Motor neuron (in vitro differentiated cells): ENCODE measurements at regions not wholly inside any gene's neighbourhood (a gene's known extent, or its start where the extent isn't known, plus 50 kb on each side); places are given as distances from the start of the nearest gene placed in this dataset.
A peak's percentile ranks its signal among the peaks of the same experiment; 100 is the strongest.

Experiments used
- ATAC-seq, 8 experiments: fragments of 200-7000 bp; cut with Tn5 transposase; replicated peaks in 6 of 8; 2 replicates each; pipeline ENCODE4 v1.8.0; 2021; ENCODE audit warnings: mild to moderate bottlenecking in 8 of 8, moderate library complexity in 8 of 8
- H3K27ac ChIP-seq, 2 donors: fragments of 250-450 bp; sonication (Bioruptor Pico); 2 replicates each; pipeline ENCODE4 v1.9.0; 2021; ENCODE audit warnings: antibody characterized with exemption in 2 of 2, mild to moderate bottlenecking in 2 of 2, moderate library complexity in 1 of 2
- H3K4me1 ChIP-seq, 2 donors: fragments of 250-450 bp; sonication (Bioruptor Pico); replicated peaks in 1 of 2; 2 replicates each; pipeline ENCODE4 v1.6.1; 2021; ENCODE audit warnings: antibody characterized with exemption in 2 of 2, mild to moderate bottlenecking in 2 of 2, moderate library complexity in 1 of 2
- H3K4me3 ChIP-seq, 5 donors: fragments of 250-450 bp; sonication (Bioruptor Pico); 2 replicates each; pipeline ENCODE4 v1.9.0; 2021; ENCODE audit warnings: antibody characterized with exemption in 5 of 5, mild to moderate bottlenecking in 5 of 5, moderate library complexity in 4 of 5
- WGBS, 10 experiments: fragments of 450-650 bp; shearing (Covaris generic); methylation state at CpG; one replicate each; pipeline ENCODE4 v1.0.0; 2022; 5-methylcytosine and 5-hydroxymethylcytosine counted together
- in situ Hi-C, 9 experiments: fragments of 400-800 bp; cut with MboI; loops; one replicate each; pipeline ENCODE4 v1.15.0; 2021; ENCODE audit warnings: low sequenced_read_pairs in 9 of 9, low pct_unique_long_range_greater_than_20kb in 2 of 9; ENCODE audit not compliant: unreplicated experiment in 9 of 9

DNA sequence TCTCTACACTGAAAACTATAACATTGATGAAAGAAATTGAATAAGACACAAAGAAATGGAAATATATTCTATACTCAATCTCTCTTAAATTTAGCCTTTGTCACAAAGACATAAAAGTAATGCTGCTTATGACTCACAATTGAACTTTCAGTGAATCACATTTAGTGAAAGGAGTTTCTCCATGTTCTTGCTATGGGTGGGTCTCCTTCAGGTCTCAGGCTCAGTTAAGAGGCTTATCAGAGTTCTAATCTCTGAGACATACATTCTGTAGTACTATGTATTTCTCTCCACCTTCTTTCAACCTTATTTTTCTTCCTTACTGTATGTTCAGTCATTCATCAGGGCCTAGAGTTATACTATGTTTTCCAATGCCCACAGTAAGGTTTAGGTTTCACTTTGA, 220.9 kb downstream of the DTHD1 start:
- no peak overlapping the region for H3K27ac ChIP-seq
- in situ Hi-C loops, result no loop called here
- peak in 1 of 8 experiments; percentile 85 for ATAC-seq
- H3K4me1 ChIP-seq, result no peaks in the 10 kb centered on the region
- H3K4me3 ChIP-seq, result no peak overlapping the region

DNA sequence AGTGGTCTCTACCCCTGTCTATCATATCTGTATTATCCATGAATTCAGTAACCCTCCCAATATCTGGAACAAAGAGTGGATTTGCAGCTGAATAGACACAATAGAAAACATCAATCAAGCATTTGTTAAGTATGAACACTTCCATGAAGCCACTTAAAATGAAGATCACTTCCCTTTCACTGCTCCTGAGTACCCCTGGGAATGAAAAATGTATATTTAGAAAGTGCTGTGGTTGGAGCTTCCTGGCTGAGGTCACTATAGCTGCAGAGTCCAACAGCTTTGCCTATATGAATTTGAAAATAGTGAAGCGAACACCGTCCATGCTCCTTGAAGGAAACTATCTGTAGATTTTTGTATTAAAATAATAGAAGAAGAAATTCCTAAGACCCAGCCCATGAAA, 227.0 kb downstream of the DTHD1 start:
- Histone ChIP-seq H3K4me1 (peaks cover 22 to 33% of the 10 kb centered on the region in 2 donors), H3K27ac (peak overlapping the region; percentile 34 to 65), H3K4me3 (no peak overlapping the region)
- ATAC-seq, result peak in 5 of 8 experiments; percentile 53 to 83 (median 71)
- in situ Hi-C loops, result no loop called here
- 29 to 100% (median 69%) methylated on average over 2 of the region's 2 CpGs; no CpG with 5 or more reads in 6 of the 10 experiments for WGBS, 10 experiments

DNA sequence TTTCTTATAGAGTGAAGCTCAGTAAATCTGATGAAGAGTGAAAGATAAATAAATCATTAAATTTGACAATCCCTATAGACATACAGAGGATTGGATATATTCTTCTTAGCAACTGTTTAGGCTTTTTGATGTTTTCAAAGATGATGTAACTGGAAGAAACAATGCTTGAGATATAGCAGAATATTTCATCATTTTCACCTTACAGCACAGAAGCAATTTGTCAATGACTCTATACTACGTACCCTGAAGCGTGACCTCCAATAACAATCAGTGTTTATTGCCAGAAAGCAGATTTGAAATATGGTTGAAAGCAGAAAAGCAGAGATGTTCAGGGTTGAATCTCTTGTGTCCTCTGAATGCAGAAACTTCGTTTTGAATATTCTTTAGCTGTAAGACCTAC, 228.4 kb downstream of the DTHD1 start:
- 3 to 86% (median 43%) methylated on average over 1 to 3 of the region's 3 CpGs; no CpG with 5 or more reads in 2 of the 10 experiments for WGBS, 10 experiments
- ATAC-seq, result peak in 5 of 8 experiments; percentile 84 to 92 (median 89)
- in situ Hi-C loops, result no loop called here
- Histone ChIP-seq H3K4me1 (peaks cover 22 to 33% of the 10 kb centered on the region in 2 donors), H3K27ac (peak overlapping the region; percentile 65 to 66), H3K4me3 (no peak overlapping the region)

DNA sequence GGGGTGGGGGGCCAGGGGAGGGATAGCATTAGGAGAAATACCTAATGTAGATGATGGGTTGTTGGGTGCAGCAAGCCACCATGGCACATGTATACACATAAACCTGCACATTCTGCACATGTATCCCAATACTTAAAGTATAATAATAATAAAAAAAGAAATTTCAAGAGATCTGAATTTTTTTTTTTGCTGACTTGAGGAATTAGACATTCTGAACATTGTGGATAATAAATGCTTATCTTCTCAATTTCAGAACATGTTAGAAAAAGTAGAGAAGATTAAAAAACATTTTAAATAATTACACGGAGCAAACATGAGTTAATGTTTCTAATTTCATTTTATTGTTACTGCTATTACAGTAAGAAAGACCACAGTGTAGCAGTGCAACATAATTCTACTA, 230.4 kb downstream of the DTHD1 start:
- Histone ChIP-seq H3K4me1 (peaks cover 22 to 40% of the 10 kb centered on the region in 2 donors), H3K4me3 (no peak overlapping the region), H3K27ac (no peak overlapping the region)
- ATAC-seq, result no peak
- in situ Hi-C loops, result no loop called here
- 13 to 100% (median 81%) methylated on average over 1 of the region's 1 CpG; no CpG with 5 or more reads in 2 of the 10 experiments for WGBS, 10 experiments

DNA sequence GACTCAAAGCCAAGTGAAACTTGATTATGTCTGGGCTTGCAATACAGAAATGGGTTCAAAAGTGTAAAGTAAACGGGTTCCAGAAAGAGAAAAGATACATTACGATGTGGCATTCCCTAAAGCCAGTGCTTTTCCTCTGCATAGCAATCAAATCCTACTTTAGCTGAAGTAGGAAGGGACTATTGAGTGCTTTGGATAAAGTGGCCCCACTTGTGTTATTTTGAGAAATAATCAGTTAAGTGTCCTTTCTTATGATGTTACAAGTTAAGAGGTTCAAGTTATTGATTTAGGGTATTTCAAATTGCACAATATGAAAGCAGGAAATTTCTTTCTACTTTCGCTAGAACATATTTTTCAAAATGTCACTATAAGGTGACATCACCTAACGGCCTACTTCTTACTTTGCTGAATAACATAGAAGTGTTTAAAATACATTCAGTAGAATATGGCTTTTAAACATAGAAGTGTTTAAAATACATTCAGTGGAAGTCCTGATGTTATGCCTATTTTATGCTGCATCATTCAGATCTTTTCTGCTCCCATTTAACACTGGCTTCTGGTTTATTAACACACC, 235.2 kb downstream of the DTHD1 start:
- in situ Hi-C loops, result no loop called here
- Histone ChIP-seq H3K4me3 (no peak overlapping the region), H3K4me1 (peaks cover 0 to 8% of the 10 kb centered on the region in 2 donors), H3K27ac (no peak overlapping the region)
- peak in 5 of 8 experiments; percentile 41 to 92 (median 66) for ATAC-seq
- WGBS, 10 experiments, result 0 to 81% (median 47%) methylated on average over 2 to 4 of the region's 4 CpGs

DNA sequence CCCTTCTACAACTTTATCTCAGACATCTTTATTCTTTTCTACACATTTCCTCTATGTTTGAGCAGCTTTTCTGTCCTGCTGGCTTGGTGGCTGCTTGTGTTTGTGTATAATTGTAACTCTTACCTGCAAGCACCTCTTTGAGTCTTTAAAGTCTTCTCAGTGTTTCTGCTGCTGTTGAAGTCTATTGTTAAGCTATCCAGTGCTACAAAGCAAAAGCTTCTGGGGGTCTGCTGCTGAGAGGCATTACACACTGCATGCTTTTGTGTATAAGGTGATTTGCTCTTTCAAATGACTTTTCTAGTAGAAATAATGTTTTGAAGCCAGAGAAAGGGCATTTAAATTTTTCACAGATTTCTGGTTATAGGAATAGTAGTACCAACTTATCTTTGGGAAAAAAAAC, 241.8 kb downstream of the DTHD1 start:
- H3K4me3 ChIP-seq, result no peak overlapping the region
- in situ Hi-C loops, result no loop called here
- no peaks in the 10 kb centered on the region for H3K4me1 ChIP-seq
- no peak overlapping the region for H3K27ac ChIP-seq
- no peak for ATAC-seq

DNA sequence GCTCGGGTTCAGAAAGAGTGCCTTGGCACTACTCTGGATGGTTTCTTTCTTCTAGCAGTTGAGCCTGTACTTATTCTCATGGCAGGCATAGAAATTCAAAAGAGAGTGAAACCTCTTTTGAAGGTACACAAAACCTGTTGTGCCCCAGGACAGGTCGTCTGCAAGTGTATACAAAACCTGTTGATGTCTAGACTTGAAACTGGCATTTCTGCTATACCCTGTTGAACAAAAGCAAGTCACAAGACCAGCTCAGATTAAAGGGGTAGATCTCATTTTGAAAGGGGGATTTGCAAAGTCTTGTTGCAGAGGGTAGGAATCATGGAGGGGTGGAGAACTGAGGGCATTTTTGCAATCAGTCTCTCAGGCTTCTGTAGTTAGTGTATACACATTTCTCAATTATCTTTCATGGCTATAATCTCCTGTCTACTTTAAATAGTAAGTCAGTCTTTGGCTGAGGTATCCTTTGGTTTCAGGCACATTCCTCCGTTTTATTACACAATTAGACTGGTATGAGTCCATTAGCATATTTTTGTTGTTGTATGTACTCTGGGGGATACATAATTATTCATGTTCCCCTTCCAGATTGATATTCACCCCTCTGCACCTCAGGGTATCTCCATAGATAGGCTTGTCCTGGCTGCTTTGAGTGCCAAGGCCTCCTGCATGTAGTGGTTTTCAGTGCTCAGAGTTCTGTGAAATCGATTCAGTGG, 251.4 kb downstream of the DTHD1 start:
- in situ Hi-C loops, result no loop called here
- Histone ChIP-seq H3K4me3 (no peak overlapping the region), H3K27ac (no peak overlapping the region), H3K4me1 (no peaks in the 10 kb centered on the region)
- 0 to 90% (median 68%) methylated on average over 1 to 4 of the region's 4 CpGs; no CpG with 5 or more reads in 1 of the 10 experiments for WGBS, 10 experiments
- ATAC-seq, result peak in 3 of 8 experiments; percentile 41 to 79 (median 74)

DNA sequence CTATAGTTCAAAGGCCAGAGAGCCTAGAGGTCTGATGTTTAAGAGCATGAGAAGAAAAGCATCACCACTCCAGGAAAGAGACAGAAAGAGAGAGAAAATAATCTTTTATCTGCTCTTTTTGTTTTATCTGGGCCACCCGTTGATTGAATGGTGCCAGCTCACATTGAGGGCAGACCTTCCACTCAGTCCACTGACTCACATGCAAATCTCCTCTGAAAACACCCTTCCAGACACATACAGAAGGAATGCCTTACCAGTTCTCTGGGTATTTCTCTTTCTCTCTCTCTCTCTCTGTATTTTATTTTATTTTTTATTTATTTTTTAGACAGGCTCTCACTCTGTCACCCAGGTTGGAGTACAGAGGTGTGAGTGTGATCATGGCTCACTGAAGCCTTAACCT, 252.5 kb downstream of the DTHD1 start:
- WGBS, 10 experiments, result 0 to 100% (median 88%) methylated on average over 1 of the region's 1 CpG; no CpG with 5 or more reads in 3 of the 10 experiments
- in situ Hi-C loops, result no loop called here
- peak in 1 of 8 experiments; percentile 56 for ATAC-seq

DNA sequence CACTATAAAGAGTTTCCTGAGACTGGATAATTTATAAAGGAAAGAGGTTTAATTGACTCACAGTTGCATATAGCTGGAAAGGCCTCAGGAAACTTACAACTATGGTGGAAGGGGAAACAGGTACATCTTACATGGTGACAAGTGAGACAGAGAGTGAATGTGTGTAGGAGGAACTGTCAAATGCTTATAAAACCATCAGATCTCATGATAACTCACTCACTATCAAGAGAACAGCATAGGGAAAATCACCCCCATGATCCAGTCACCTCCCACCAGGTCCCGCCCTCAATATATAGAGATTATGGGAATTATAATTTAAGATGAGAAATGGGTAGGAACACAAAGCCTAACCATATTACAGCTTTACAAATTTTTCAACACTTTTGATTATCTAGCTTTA, 266.0 kb downstream of the DTHD1 start:
- H3K27ac ChIP-seq, result no peak overlapping the region
- no peak overlapping the region for H3K4me3 ChIP-seq
- no peak for ATAC-seq
- peaks cover 4 to 9% of the 10 kb centered on the region in 2 donors for H3K4me1 ChIP-seq
- 0 to 100% (median 83%) methylated on average over 1 of the region's 1 CpG; no CpG with 5 or more reads in 2 of the 10 experiments for WGBS, 10 experiments
- in situ Hi-C loops, result no loop called here

More for the DNA sequence above, 252.5 kb downstream of the DTHD1 start:
- Histone ChIP-seq H3K4me3 (no peak overlapping the region), H3K4me1 (no peaks in the 10 kb centered on the region), H3K27ac (no peak overlapping the region)

DNA sequence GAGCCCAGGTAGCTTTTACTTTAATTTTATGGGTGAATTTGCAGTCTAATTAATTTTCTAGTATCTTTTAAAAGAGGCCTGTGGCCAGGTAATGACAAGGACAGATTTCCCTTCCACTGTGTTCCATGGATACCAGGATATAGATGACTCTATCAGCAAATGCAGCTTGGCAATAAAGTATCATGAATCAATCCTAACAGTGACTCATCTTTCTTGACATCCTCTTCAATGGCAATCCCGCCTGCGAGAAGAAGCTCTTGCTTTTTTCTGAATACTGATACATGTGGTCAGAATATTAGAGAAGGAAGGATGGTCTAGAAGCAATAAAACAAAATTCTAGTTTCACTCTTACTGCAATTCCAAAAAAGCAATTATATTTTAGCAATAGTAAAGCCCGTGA, 267.8 kb downstream of the DTHD1 start:
- in situ Hi-C loops, result no loop called here
- no peak overlapping the region for H3K27ac ChIP-seq
- peaks cover 4 to 9% of the 10 kb centered on the region in 2 donors for H3K4me1 ChIP-seq
- no peak overlapping the region for H3K4me3 ChIP-seq
- WGBS, 10 experiments, result 0 to 78% (median 39%) methylated on average over 1 to 3 of the region's 3 CpGs; no CpG with 5 or more reads in 1 of the 10 experiments
- ATAC-seq, result peak in 5 of 8 experiments; percentile 60 to 90 (median 85)

DNA sequence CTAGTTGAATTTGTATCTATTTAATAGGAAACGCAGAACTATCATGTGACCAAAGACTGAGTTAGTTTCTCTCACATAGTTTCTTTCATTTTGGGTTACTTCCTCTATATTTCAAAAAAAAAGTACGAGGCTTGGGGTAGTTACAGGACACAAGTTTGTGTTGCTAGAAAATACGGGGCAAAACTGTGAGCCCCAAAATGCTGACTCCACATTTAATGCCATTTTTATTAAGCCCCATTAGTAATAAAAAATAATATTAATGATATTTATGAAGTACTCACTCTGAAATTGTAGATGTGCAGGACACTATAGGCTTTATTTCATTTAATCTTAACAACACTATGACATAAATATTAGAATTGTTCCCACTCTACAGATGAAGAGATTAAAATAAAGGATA, 268.6 kb downstream of the DTHD1 start:
- Histone ChIP-seq H3K4me3 (no peak overlapping the region), H3K4me1 (peaks cover 4 to 9% of the 10 kb centered on the region in 2 donors), H3K27ac (no peak overlapping the region)
- in situ Hi-C loops, result no loop called here
- WGBS, 10 experiments, result 0 to 100% (median 85%) methylated on average over 1 to 3 of the region's 3 CpGs
- no peak for ATAC-seq

DNA sequence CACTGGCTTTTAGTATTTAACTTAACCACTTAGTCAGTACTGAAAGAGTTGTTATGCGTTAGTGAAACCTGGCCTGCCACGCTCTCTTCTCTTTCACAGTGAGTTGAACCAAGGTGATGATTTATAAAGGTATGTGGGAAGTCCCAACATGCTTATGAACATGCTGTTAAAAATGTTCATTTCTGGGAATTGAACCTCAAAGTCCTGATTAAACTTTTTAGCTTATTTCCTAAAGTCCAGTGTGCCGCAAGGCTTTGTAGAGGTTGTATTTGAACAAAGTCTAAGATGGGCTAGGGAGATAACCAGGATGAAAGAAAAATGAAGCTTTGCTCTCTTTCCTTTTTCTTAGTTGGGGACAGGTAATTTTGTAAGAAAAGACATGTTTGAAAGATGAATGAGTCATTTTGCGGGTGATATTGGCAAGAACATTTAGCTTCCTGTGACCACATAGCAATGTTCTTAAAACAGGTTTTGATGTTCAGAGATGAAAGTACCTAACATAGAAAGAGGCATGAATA, 270.3 kb downstream of the DTHD1 start:
- WGBS, 10 experiments, result 4 to 100% (median 83%) methylated on average over 1 to 4 of the region's 4 CpGs; no CpG with 5 or more reads in 1 of the 10 experiments
- Histone ChIP-seq H3K27ac (no peak overlapping the region), H3K4me1 (peaks cover 4 to 9% of the 10 kb centered on the region in 2 donors), H3K4me3 (no peak overlapping the region)
- in situ Hi-C loops, result no loop called here
- no peak for ATAC-seq

DNA sequence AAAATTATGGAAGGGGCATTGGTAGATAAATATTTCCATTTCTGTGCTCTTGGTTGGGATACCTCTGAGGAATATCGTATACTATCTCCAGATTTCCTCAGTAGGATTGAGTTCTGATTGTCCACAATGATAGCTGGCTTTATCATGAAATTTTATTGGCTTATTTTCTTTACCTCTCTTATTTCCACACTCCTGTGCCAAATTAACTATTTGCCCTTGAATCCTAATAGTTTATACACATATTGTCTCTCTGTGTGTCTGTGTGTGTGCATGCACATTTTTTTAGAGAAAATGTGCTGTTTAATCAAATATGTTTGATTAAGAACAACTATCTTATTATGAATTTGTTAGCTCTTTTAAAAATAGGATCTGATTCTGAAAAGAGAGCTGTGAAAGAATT, 271.6 kb downstream of the DTHD1 start:
- in situ Hi-C loops, result no loop called here
- 0 to 100% (median 52%) methylated on average over 1 of the region's 1 CpG; no CpG with 5 or more reads in 2 of the 10 experiments for WGBS, 10 experiments
- peaks cover 4 to 9% of the 10 kb centered on the region in 2 donors for H3K4me1 ChIP-seq
- peak in 1 of 8 experiments; percentile 58 for ATAC-seq
- H3K4me3 ChIP-seq, result no peak overlapping the region
- H3K27ac ChIP-seq, result no peak overlapping the region
